HEK293 (cell line): ENCODE measurements at regions not wholly inside any gene's neighbourhood (a gene's known extent, or its start where the extent isn't known, plus 50 kb on each side); places are given as distances from the start of the nearest gene placed in this dataset.

Source experiments
- CTCF ChIA-PET: fragments of 350-600 bp; formaldehyde crosslinking; extraction: SDS; loops from one replicate; lab custom pipeline; 2021; ENCODE audit warnings: antibody characterized with exemption; lab: Yijun Ruan, JAX
- POLR2A ChIA-PET: fragments of 300-600 bp; formaldehyde crosslinking; extraction: SDS; loops from one replicate; lab custom pipeline; 2020; ENCODE audit warnings: antibody characterized with exemption, inconsistent platforms; lab: Yijun Ruan, JAX
- H3K27ac ChIP-seq: fragments of 200-500 bp; sonication (Bioruptor generic); 2 replicates; pipeline ENCODE4 v1.5.1; 2014; ENCODE audit warnings: low read depth, low read length, control low read depth, inconsistent platforms; ENCODE audit errors: extremely low read depth
- H3K36me3 ChIP-seq, 2 experiments: fragments of 200-500 bp in 1 of 2; sonication (Bioruptor generic) in 1 of 2; 1 replicate in 1 of 2; 2 replicates in 1 of 2; pipeline ENCODE4 v1.5.1; 2014 to 2017; ENCODE audit warnings: inconsistent platforms in 2 of 2, low read length in 2 of 2; ENCODE audit not compliant: control insufficient read depth in 2 of 2, insufficient read depth in 1 of 2
- H3K4me1 ChIP-seq: fragments of 200-500 bp; sonication (Bioruptor generic); 2 replicates; pipeline ENCODE4 v1.5.1; 2014; ENCODE audit warnings: mild to moderate bottlenecking, low read length, inconsistent platforms; ENCODE audit not compliant: control insufficient read depth, insufficient read depth
- H3K4me3 ChIP-seq: 2 replicates; pipeline ENCODE4 v1.5.1; 2011; ENCODE audit warnings: low read depth, mild to moderate bottlenecking, control low read depth, low read length, moderate library complexity
- H3K9me3 ChIP-seq: fragments of 200-500 bp; sonication (Bioruptor generic); 2 replicates; pipeline ENCODE4 v1.5.1; 2014; ENCODE audit warnings: low read depth, low read length, inconsistent platforms; ENCODE audit not compliant: control insufficient read depth, insufficient read depth
- BCL11B ChIP-seq: fragments of 450-650 bp; formaldehyde crosslinking; IDR thresholded peaks from 2 replicates; pipeline ENCODE4 v1.5.1; 2016; ENCODE audit warnings: low read depth, missing biosample characterization, missing genetic modification characterization
- GFI1B ChIP-seq: fragments of 450-650 bp; formaldehyde crosslinking; IDR thresholded peaks from 2 replicates; pipeline ENCODE4 v1.5.1; 2016; ENCODE audit warnings: missing biosample characterization, missing genetic modification characterization
- HOXC10 ChIP-seq: sonication (generic); formaldehyde crosslinking; IDR thresholded peaks from 2 replicates; pipeline ENCODE4 v1.8.1; 2023; ENCODE audit warnings: mild to moderate bottlenecking, missing genetic modification reagents
- KLF7 ChIP-seq: fragments of 450-650 bp; formaldehyde crosslinking; IDR thresholded peaks from 2 replicates; pipeline ENCODE4 v1.5.1; 2016; ENCODE audit warnings: missing biosample characterization, missing genetic modification characterization, borderline replicate concordance
- ZBTB8A ChIP-seq: fragments of 450-650 bp; formaldehyde crosslinking; IDR thresholded peaks from 2 replicates; pipeline ENCODE4 v1.5.1; 2016; ENCODE audit warnings: missing biosample characterization, missing genetic modification characterization
- ZNF114 ChIP-seq: fragments of 450-650 bp; formaldehyde crosslinking; IDR thresholded peaks from 2 replicates; pipeline ENCODE4 v1.5.0; 2017; ENCODE audit warnings: missing biosample characterization, missing genetic modification characterization
- ZNF174 ChIP-seq: fragments of 450-650 bp; formaldehyde crosslinking; IDR thresholded peaks from 2 replicates; pipeline ENCODE4 v1.5.0; 2017; ENCODE audit warnings: missing biosample characterization, mild to moderate bottlenecking, missing genetic modification characterization
- ZNF341 ChIP-seq: fragments of 450-650 bp; formaldehyde crosslinking; IDR thresholded peaks from 2 replicates; pipeline ENCODE4; 2016; ENCODE audit warnings: low read depth, missing biosample characterization, missing genetic modification characterization
- ZNF433 ChIP-seq: fragments of 450-650 bp; formaldehyde crosslinking; IDR thresholded peaks from 2 replicates; pipeline ENCODE4 v1.5.1; 2016; ENCODE audit warnings: missing biosample characterization, missing genetic modification characterization, low read depth
- ZNF544 ChIP-seq: fragments of 450-650 bp; formaldehyde crosslinking; IDR thresholded peaks from 2 replicates; pipeline ENCODE4 v1.5.0; 2017; ENCODE audit warnings: missing biosample characterization, missing genetic modification characterization
- ZNF548 ChIP-seq: fragments of 450-650 bp; formaldehyde crosslinking; IDR thresholded peaks from 2 replicates; pipeline ENCODE4 v1.5.1; 2016; ENCODE audit warnings: missing biosample characterization, missing genetic modification characterization
- ZNF600 ChIP-seq: fragments of 450-650 bp; formaldehyde crosslinking; IDR thresholded peaks from 2 replicates; pipeline ENCODE4 v1.5.1; 2016; ENCODE audit warnings: missing biosample characterization, missing genetic modification characterization
- ZNF660 ChIP-seq: fragments of 450-650 bp; IDR thresholded peaks from 2 replicates; pipeline ENCODE4 v1.5.1; 2018; ENCODE audit warnings: missing biosample characterization, mild to moderate bottlenecking, missing genetic modification characterization
- ZNF707 ChIP-seq: fragments of 450-650 bp; formaldehyde crosslinking; IDR thresholded peaks from 2 replicates; pipeline ENCODE4 v1.5.1; 2016; ENCODE audit warnings: missing biosample characterization, missing genetic modification characterization
- ZNF768 ChIP-seq: fragments of 450-650 bp; formaldehyde crosslinking; IDR thresholded peaks from 2 replicates; pipeline ENCODE4 v1.5.1; 2018; ENCODE audit warnings: missing biosample characterization, mild to moderate bottlenecking, missing genetic modification characterization
- ZNF837 ChIP-seq: fragments of 450-650 bp; formaldehyde crosslinking; IDR thresholded peaks from 2 replicates; pipeline ENCODE4 v1.5.1; 2016; ENCODE audit warnings: missing biosample characterization, missing genetic modification characterization
- ZNF843 ChIP-seq: fragments of 450-650 bp; formaldehyde crosslinking; IDR thresholded peaks from 2 replicates; pipeline ENCODE4 v1.5.1; 2016; ENCODE audit warnings: missing biosample characterization, missing genetic modification characterization
- ZSCAN23 ChIP-seq: fragments of 450-650 bp; formaldehyde crosslinking; IDR thresholded peaks from 2 replicates; pipeline ENCODE4 v1.5.1; 2016; ENCODE audit warnings: missing biosample characterization, missing genetic modification characterization
- TF ChIP-seq, protein P1 (sequence below): fragments of 450-650 bp; formaldehyde crosslinking; IDR thresholded peaks from 2 replicates; pipeline ENCODE4 v1.5.1; 2016; ENCODE audit warnings: missing biosample characterization, missing genetic modification characterization, low read depth
- TF ChIP-seq, protein P2 (sequence below): fragments of 450-650 bp; formaldehyde crosslinking; optimal IDR thresholded peaks from 2 replicates; pipeline ENCODE3; 2016; ENCODE audit warnings: missing biosample characterization, mild to moderate bottlenecking, missing genetic modification characterization
- TF ChIP-seq, protein P3 (sequence below): fragments of 450-650 bp; formaldehyde crosslinking; IDR thresholded peaks from 2 replicates; pipeline ENCODE4 v1.5.1; 2017; ENCODE audit warnings: missing biosample characterization, missing genetic modification characterization
- TF ChIP-seq, protein P4 (sequence below): fragments of 450-650 bp; formaldehyde crosslinking; IDR thresholded peaks from 2 replicates; pipeline ENCODE4 v1.5.1; 2017; ENCODE audit warnings: missing biosample characterization, missing genetic modification characterization

DNA sequence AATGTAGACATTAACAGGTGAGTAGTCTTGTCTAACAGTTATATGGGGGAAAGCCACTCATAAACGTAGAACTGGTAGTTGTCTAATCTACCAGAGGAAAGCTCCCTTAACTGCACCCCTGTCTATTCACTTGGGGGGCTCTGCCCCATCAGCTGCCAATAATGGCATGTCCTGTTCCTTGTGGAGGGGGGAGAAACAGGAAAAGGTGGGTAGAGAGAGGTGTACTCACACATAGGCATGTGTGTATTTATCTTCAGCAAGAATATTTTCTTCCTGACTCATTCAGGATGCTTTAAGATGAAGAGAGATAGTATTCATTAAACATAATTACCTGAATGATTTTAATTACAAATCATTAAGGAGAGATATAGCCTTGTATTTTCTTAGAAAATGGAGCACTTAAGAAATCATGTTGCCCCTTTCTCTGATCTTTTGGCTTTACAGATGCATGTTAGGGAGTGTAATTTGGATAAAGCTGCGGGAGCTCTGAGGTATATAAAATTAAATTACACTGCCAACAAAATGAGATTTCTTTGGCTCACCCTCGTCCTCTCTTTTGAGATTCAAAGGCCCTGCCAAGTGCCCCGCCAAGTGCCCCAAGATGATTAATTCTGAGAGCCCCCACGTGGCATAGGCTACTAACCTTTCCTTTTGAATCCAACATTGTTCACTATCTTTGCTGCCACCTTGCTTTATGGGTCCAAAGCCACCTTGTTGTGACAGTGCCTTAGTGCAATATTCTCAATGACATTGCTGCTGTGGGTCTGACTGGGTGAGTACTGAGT lies 286.3 kb upstream of the LYPLAL1 start:
- TF ChIP-seq, protein P1, sequence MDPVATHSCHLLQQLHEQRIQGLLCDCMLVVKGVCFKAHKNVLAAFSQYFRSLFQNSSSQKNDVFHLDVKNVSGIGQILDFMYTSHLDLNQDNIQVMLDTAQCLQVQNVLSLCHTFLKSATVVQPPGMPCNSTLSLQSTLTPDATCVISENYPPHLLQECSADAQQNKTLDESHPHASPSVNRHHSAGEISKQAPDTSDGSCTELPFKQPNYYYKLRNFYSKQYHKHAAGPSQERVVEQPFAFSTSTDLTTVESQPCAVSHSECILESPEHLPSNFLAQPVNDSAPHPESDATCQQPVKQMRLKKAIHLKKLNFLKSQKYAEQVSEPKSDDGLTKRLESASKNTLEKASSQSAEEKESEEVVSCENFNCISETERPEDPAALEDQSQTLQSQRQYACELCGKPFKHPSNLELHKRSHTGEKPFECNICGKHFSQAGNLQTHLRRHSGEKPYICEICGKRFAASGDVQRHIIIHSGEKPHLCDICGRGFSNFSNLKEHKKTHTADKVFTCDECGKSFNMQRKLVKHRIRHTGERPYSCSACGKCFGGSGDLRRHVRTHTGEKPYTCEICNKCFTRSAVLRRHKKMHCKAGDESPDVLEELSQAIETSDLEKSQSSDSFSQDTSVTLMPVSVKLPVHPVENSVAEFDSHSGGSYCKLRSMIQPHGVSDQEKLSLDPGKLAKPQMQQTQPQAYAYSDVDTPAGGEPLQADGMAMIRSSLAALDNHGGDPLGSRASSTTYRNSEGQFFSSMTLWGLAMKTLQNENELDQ (tag by site-specific recombination): no peak
- Histone ChIP-seq H3K36me3 (no peaks in the 10 kb centered on the region), H3K4me3 (no peak overlapping the region), H3K9me3 (no peaks in the 10 kb centered on the region), H3K27ac (no peak overlapping the region), H3K4me1 (no peaks in the 10 kb centered on the region)
- POLR2A ChIA-PET: no interaction called here
- CTCF ChIA-PET: interaction anchor here (0.6 kb wide), 2 partner anchors 12 to 38 kb away, joined by 3 read pairs; no protein-coding TSS in a partner anchor

DNA sequence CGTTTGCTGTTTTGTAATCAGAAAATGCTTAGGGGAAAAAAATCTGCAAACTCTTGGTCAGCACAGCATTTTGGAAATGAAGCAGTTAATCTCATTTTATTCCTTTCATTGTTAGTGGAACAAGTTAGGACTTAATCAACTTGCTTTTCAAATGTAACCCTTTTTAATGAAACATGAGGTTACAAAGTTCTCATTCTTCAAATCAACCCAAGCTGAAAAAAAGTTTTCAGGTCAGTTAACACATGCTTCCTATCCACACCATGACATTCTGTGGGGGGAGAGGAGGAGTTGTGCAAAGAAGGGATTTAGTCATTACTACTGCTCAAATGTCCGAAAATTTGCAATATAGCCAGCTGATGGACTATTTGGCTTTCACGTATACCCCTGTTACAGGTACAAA lies 283.2 kb upstream of the LYPLAL1 start:
- ChIA-PET POLR2A (no interaction called here), CTCF (no interaction called here)
- H3K4me1 ChIP-seq: no peaks in the 10 kb centered on the region
- H3K27ac ChIP-seq: no peak overlapping the region
- H3K9me3 ChIP-seq: no peaks in the 10 kb centered on the region
- no peak overlapping the region for H3K4me3 ChIP-seq
- H3K36me3 ChIP-seq: no peaks in the 10 kb centered on the region
- TF ChIP-seq, protein P2, sequence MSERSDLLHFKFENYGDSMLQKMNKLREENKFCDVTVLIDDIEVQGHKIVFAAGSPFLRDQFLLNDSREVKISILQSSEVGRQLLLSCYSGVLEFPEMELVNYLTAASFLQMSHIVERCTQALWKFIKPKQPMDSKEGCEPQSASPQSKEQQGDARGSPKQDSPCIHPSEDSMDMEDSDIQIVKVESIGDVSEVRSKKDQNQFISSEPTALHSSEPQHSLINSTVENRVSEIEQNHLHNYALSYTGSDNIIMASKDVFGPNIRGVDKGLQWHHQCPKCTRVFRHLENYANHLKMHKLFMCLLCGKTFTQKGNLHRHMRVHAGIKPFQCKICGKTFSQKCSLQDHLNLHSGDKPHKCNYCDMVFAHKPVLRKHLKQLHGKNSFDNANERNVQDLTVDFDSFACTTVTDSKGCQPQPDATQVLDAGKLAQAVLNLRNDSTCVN: no peak
- TF ChIP-seq ZNF341 (tag by site-specific recombination): no peak
- TF ChIP-seq, all 188 proteins: peak for 0

DNA sequence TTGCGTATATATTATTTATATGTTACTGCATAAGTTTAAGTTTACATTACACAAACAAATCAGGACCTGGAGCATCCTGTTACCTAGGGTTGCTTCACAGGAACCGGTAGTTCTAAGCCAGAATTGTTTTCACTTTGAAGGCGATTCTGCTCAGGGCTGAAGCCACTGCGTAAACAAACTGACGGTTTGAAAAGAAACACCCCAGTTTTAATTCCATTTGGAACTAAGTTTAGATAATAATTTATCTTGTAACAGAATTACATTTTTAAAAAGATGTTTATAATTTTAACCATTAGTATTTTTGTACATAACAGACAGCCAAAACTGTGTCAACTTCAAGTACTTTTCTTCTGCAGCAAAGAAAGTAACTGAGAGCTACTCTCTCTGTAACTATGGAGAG lies 282.1 kb upstream of the LYPLAL1 start:
- Histone ChIP-seq H3K4me3 (no peak overlapping the region), H3K9me3 (no peaks in the 10 kb centered on the region), H3K36me3 (no peaks in the 10 kb centered on the region), H3K4me1 (no peaks in the 10 kb centered on the region), H3K27ac (no peak overlapping the region)
- ChIA-PET POLR2A (no interaction called here), CTCF (no interaction called here)
- TF ChIP-seq ZNF843 (no peak), ZNF707 (tag by site-specific recombination) (no peak), ZNF544 (no peak), HOXC10 (CRISPR knock-in tag) (no peak), ZNF548 (tag by site-specific recombination) (no peak), KLF7 (no peak), ZBTB8A (tag by site-specific recombination) (no peak), GFI1B (tag by site-specific recombination) (no peak), ZNF433 (tag by site-specific recombination) (no peak), ZNF114 (tag by site-specific recombination) (no peak)

DNA sequence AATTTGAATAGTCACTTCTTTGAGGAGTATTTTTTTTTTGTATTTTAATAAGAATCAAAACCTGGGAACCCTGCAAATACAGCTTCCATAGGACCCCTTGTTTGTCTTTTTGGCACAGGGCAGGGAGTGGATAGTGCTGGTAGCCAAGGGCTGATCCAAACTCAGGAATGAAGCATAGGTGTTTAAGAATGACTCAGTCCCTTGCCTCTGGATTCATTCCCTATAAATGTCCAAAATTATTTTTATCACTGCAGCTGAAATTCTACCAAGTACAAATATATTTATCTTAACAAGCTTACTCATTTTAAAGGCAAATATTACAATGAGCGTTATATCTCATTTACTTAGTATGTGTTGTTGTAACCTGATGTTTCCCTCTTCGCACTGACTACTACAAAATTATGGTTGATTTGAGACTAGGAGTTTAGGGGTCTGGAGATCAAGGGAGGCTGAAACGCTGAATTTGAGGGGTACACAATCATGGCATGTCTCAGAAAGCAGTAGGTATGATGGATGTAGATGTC lies 278.6 kb upstream of the LYPLAL1 start:
- H3K27ac ChIP-seq: no peak overlapping the region
- POLR2A ChIA-PET: no interaction called here
- CTCF ChIA-PET: no interaction called here

More for the DNA sequence above, 278.6 kb upstream of the LYPLAL1 start:
- H3K9me3 ChIP-seq: no peaks in the 10 kb centered on the region
- TF ChIP-seq, protein P3, sequence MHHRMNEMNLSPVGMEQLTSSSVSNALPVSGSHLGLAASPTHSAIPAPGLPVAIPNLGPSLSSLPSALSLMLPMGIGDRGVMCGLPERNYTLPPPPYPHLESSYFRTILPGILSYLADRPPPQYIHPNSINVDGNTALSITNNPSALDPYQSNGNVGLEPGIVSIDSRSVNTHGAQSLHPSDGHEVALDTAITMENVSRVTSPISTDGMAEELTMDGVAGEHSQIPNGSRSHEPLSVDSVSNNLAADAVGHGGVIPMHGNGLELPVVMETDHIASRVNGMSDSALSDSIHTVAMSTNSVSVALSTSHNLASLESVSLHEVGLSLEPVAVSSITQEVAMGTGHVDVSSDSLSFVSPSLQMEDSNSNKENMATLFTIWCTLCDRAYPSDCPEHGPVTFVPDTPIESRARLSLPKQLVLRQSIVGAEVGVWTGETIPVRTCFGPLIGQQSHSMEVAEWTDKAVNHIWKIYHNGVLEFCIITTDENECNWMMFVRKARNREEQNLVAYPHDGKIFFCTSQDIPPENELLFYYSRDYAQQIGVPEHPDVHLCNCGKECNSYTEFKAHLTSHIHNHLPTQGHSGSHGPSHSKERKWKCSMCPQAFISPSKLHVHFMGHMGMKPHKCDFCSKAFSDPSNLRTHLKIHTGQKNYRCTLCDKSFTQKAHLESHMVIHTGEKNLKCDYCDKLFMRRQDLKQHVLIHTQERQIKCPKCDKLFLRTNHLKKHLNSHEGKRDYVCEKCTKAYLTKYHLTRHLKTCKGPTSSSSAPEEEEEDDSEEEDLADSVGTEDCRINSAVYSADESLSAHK: no peak
- TF ChIP-seq ZNF837 (no peak), ZSCAN23 (no peak), BCL11B (no peak), ZNF600 (tag by site-specific recombination) (no peak), ZNF660 (tag by site-specific recombination) (no peak), ZNF768 (tag by site-specific recombination) (no peak), ZNF174 (tag by site-specific recombination) (no peak)
- TF ChIP-seq, protein P4, sequence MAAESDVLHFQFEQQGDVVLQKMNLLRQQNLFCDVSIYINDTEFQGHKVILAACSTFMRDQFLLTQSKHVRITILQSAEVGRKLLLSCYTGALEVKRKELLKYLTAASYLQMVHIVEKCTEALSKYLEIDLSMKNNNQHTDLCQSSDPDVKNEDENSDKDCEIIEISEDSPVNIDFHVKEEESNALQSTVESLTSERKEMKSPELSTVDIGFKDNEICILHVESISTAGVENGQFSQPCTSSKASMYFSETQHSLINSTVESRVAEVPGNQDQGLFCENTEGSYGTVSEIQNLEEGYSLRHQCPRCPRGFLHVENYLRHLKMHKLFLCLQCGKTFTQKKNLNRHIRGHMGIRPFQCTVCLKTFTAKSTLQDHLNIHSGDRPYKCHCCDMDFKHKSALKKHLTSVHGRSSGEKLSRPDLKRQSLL (tag by site-specific recombination): no peak
- no peaks in the 10 kb centered on the region for H3K4me1 ChIP-seq
- H3K36me3 ChIP-seq: no peaks in the 10 kb centered on the region
- no peak overlapping the region for H3K4me3 ChIP-seq
